ENCODE measurements at regions not wholly inside any gene's neighbourhood (a gene's known extent, or its start where the extent isn't known, plus 50 kb on each side); places are given as distances from the start of the nearest gene placed in this dataset.

DNA sequence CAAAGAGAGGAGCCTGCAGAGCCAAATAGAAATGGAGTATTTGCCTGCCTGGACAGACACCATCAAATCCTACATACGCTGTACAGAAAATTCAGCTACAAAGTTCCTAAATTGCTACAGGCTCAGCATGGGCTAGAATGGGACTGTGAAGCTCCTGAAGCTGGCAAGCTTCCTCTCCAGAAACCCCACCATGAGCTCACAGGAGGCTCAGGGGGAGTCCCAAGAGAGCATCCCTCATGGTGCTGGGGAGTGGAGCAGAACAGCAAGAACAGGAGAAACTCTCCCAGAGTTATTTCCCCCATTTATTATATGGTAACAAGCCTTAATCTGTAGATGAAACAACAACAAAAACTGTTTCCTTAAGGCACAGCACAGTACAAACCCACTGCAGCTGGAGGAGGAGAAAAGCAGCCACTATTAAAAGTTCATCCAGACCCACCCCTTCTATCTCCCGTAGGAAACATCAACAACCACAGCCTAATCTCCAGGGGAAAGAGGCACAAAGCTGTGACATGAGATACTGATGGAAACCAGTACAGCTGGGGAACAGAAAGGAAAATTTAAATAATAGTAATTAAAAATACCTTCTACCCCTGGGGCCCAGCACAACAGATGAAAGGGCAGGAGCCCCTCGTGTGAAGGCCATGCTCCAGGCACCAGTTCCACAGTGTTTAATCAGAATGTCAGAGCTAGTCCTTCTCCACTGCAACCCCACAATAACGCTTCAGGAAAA is 548.5 kb downstream of the MTRR start:
- no peaks in the 10 kb centered on the region for H3K36me3 Mint-ChIP-seq (ENCODE audit: low read depth)
- DNase-seq, result no peak
- H3K4me3 Mint-ChIP-seq, result no peak overlapping the region
- H3K27ac Mint-ChIP-seq, result no peak overlapping the region
- H3K27me3 Mint-ChIP-seq, result no peaks in the 10 kb centered on the region
- no peaks in the 10 kb centered on the region for H3K4me1 Mint-ChIP-seq (ENCODE audit: low read depth)
- peaks cover 2% of the 10 kb centered on the region for H3K9me3 Mint-ChIP-seq

DNA sequence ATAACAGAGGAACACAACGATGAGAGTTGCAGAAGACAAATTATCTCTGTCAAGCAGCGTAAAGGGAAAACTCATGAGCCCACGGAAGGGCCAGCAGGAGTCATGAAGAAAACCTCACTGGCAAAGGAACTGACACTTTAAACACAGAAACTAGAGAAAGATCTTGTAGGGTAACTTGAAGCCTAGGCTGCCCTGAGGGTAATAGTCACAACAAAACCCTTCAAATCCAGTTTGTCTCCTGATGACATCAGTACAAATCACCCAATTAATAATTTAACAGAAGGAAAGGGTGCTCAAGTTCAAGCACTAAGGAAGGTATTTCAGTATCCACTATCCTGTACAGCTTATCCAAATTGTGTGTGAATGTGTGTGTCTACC is 549.1 kb downstream of the MTRR start:
- Mint-ChIP-seq H3K27me3 (no peaks in the 10 kb centered on the region), H3K4me1 (ENCODE audit: low read depth) (no peaks in the 10 kb centered on the region), H3K27ac (no peak overlapping the region), H3K9me3 (peaks cover 2% of the 10 kb centered on the region), H3K36me3 (ENCODE audit: low read depth) (no peaks in the 10 kb centered on the region), H3K4me3 (no peak overlapping the region)
- no peak for DNase-seq

DNA sequence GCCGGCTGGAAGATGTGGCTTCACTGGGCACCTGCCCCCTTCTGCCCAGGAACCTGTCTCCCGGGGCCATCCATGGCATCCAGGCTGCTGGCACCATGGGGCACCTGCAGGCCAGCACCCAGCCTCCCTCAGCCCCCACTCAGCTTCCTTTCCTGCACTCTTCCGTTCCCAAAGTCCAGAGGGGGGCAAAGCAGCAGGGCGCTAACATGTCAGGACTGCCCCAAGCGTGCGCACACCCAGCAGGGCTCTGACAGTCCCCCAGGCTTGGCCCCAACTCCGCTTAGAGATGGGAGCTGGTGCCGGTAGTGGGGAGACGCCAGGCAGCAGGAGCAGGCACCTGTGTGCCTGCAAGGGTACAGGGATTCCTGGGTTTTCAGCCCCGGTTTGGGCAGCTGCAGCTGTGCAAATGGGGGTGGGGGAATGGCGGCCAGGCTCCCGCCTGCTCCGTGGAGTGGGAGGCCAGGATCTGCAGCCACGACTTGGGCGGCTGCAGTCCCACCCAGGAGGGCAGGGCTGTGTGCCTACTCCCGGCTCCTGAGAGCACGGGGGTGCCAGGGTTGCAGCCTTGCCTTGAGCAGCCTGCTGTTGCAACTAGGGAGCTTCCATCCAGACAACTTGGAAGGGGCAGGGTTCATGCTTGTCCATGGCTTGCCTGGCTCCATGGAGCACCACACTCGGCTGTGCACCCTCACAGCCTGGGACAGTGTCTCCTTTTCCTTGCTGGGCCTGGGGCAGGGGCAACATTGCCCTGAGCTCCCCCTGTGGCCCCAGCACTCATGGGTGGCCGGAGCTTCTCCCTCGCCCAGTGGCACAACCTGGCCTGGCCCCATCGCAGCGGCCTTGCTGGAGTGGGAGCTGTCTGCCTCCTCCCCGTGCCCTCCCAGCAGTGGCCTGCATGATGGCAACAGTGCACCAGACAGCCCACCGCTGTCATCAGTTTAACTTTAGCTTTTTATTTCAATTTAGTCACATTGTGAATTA is 561.1 kb downstream of the MTRR start:
- H3K4me3 Mint-ChIP-seq, result no peak overlapping the region

DNA sequence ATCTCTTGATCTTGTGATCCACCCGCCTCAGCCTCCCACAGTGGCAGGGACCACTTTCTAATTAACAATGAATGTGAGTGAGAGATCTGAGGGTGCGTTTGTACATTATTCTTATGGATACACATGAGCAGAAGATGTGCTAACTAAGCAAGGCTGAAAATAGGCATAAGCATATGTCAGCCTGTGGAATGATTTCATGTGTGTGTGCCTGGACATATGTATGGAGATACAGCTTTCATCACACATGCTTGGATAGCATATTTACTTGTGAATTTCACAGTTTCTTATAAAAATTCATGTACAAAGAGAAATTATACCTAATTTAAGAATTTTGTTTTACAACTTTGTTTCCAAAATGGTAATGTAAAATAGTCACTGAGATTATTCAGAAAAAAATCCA is 565.6 kb downstream of the MTRR start:
- no peak for DNase-seq
- H3K36me3 Mint-ChIP-seq (ENCODE audit: low read depth), result no peaks in the 10 kb centered on the region
- H3K4me3 Mint-ChIP-seq, result no peak overlapping the region
- H3K4me1 Mint-ChIP-seq (ENCODE audit: low read depth), result no peaks in the 10 kb centered on the region
- H3K27me3 Mint-ChIP-seq, result no peaks in the 10 kb centered on the region
- no peak overlapping the region for H3K27ac Mint-ChIP-seq
- no peaks in the 10 kb centered on the region for H3K9me3 Mint-ChIP-seq

More for the DNA sequence above, 561.1 kb downstream of the MTRR start:
- H3K9me3 Mint-ChIP-seq, result peaks cover 5% of the 10 kb centered on the region
- H3K27ac Mint-ChIP-seq, result no peak overlapping the region
- H3K36me3 Mint-ChIP-seq (ENCODE audit: low read depth), result no peaks in the 10 kb centered on the region
- no peak for DNase-seq
- H3K4me1 Mint-ChIP-seq (ENCODE audit: low read depth), result no peaks in the 10 kb centered on the region
- H3K27me3 Mint-ChIP-seq, result no peaks in the 10 kb centered on the region

DNA sequence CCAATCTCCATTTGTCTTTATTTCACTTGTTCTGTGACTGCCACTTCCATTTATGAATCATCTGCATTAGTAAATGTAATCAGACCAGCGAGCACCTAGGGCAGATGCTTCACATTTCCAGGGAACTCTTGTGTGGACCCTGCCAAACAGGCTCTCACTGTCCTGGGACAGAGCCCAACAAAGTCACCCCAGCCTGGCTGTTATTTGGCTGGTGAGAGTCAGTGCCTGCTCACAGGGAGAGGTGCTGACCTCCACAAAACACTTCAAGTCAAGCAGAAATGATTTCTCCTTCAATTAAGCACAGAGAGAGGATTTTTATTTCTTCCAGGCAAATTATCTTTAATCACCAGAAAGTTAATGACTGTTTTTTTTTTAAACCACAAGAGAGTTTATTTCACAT is 568.0 kb downstream of the MTRR start:
- no peaks in the 10 kb centered on the region for H3K27me3 Mint-ChIP-seq
- no peaks in the 10 kb centered on the region for H3K36me3 Mint-ChIP-seq (ENCODE audit: low read depth)
- H3K9me3 Mint-ChIP-seq, result no peaks in the 10 kb centered on the region

DNA sequence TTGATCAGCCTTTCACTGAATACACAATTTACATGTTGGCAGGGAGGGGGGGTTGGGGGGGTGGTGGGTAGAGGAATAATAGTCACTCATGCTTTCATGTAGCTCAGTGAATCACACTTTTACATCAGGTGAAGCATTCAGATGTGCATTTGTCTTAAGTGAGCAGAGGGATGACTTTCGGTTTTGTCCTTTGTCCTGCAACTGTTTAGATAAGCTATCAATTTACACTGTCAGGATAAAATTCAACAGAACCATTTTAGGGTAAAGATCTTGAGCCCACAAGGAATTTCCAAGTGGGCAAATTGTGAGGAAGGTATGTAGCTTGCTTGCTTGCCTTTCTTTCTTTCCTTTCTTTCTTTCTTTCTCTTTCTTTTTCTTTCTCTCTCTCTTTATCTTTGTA is 576.2 kb downstream of the MTRR start:
- H3K36me3 Mint-ChIP-seq (ENCODE audit: low read depth), result no peaks in the 10 kb centered on the region
- H3K4me1 Mint-ChIP-seq (ENCODE audit: low read depth), result no peaks in the 10 kb centered on the region
- DNase-seq, result no peak
- H3K9me3 Mint-ChIP-seq, result no peaks in the 10 kb centered on the region
- no peaks in the 10 kb centered on the region for H3K27me3 Mint-ChIP-seq
- no peak overlapping the region for H3K4me3 Mint-ChIP-seq
- no peak overlapping the region for H3K27ac Mint-ChIP-seq

More for the DNA sequence above, 568.0 kb downstream of the MTRR start:
- Mint-ChIP-seq H3K27ac (no peak overlapping the region), H3K4me1 (ENCODE audit: low read depth) (no peaks in the 10 kb centered on the region), H3K4me3 (no peak overlapping the region)
- no peak for DNase-seq

DNA sequence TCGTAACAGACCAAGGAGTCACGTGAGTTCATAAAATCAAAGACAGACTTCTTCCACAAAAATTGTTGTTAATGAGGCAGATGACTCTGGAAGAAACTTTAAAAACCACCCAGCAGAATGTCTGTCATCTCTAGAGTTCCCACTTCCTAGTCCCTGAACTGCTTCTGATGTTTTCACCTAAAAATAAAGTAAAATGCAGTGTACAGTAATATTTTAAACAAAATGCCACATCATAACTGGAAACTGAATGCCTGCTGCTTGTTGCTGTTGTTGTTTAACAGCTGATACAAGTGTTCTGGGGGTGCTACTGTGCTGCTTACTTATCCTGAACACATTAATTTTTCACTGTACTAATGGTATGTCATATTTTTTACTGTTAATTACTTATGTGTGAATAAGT is 577.2 kb downstream of the MTRR start:
- no peaks in the 10 kb centered on the region for H3K4me1 Mint-ChIP-seq (ENCODE audit: low read depth)
- no peak overlapping the region for H3K4me3 Mint-ChIP-seq
- DNase-seq, result no peak
- H3K36me3 Mint-ChIP-seq (ENCODE audit: low read depth), result no peaks in the 10 kb centered on the region
- no peaks in the 10 kb centered on the region for H3K9me3 Mint-ChIP-seq
- no peak overlapping the region for H3K27ac Mint-ChIP-seq
- no peaks in the 10 kb centered on the region for H3K27me3 Mint-ChIP-seq

DNA sequence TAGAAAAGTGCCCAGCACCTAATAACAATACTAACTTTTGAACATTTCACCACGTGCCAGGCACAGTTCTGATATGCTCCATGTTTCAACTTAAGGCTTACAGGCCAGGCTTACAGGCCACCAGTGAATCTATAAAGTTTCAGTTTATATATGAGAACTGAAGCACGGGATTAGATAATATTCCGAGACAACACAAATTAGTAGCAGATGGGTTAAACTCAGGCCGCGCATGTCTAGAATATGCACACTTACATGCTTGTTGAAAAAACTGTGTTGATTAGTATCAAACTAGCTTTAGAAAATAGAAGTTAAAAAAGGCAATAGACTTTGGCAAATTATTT is 587.9 kb downstream of the MTRR start:
- Mint-ChIP-seq H3K27ac (peak overlapping the region; percentile 83), H3K27me3 (no peaks in the 10 kb centered on the region), H3K9me3 (peaks cover 12% of the 10 kb centered on the region), H3K4me1 (ENCODE audit: low read depth) (peaks cover 17% of the 10 kb centered on the region), H3K4me3 (peak overlapping the region; percentile 82), H3K36me3 (ENCODE audit: low read depth) (peaks cover 19% of the 10 kb centered on the region)
- no peak for DNase-seq

DNA sequence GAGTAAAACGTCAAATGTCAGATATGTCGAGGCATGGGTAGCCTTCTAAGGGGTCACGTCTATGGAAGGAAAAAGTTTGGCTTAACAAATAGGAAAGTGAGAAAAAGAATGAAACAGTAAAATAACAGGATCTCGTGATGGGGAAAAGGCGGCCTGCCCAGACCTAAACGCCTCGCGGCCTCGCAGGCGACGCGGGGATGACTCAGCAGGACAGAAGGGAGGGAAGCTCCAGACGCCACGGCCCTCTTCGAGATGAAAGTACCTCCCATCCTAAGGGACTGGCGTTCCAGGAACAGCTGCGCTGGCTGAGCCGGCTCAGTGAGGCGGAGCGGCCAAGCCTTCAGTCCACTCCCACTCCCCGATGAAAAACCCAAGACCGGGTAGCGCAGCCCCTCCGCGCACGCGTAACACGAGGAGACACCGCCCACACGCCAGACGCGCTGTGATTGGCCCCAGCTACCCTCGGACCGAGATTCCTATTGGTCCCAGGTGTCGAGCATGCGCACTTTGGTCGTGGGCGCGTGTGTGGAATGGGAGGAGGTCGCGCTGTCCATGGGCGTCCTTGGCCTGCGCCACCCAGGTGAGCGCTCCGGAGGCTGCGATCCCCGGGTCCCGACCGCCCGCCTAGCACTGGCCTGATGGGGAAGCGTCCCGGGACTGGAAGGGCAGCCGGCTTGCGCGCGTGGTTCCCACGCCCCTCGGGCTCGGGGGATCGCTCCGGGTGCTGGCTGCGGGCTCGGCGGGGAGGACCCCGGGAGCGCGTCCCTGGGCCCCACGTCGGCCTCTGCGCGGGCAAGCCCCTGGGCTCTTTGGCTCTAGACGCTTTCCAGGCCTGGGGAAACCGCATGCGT is 588.5 kb downstream of the MTRR start:
- Mint-ChIP-seq H3K27ac (peak overlapping the region; percentile 83), H3K27me3 (no peaks in the 10 kb centered on the region), H3K4me1 (ENCODE audit: low read depth) (peaks cover 17% of the 10 kb centered on the region), H3K9me3 (peaks cover 12% of the 10 kb centered on the region), H3K36me3 (ENCODE audit: low read depth) (peaks cover 22% of the 10 kb centered on the region), H3K4me3 (peak overlapping the region; percentile 82)
- DNase-seq, result peak; percentile 87

DNA sequence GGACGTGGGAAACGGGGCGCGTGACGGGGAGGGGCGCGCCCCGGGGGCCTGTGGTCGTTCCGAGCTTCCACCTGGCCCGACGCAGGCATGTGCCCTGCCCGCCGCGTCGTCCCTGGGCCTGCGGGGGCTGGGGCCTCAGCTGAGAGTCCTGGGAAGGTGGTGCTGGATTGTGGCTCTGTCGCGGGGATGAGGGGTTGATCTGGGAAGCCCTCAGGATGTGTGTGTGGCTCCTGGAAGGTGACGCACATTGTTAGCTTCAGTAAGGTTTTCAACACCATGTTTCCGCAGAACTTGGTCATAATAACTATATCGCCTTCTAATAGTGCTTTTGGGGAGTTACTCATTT is 589.1 kb downstream of the MTRR start:
- Mint-ChIP-seq H3K4me1 (ENCODE audit: low read depth) (peaks cover 17% of the 10 kb centered on the region), H3K9me3 (peaks cover 12% of the 10 kb centered on the region), H3K27me3 (no peaks in the 10 kb centered on the region), H3K4me3 (peak overlapping the region; percentile 82), H3K36me3 (ENCODE audit: low read depth) (peaks cover 22% of the 10 kb centered on the region), H3K27ac (peak overlapping the region; percentile 84)
- DNase-seq, result no peak

DNA sequence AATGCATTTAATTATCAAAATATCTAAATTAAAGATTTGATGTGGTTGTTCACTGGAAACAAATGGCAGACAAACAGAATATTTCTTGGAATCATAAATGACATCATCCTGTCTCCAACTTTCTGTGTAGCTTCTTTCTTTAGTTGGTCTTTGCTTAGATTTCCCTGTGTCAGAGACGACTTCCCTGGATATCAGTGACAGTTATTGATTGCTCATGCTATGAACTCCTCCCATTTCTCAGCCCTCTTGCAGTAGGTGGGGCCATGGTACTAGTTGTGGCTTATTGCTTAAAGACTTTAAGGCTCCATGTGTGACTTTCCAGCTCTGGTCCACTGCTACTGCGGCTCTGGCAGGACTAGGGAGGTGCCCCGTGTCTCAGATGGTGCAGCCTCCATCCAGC is 592.6 kb downstream of the MTRR start:
- H3K27me3 Mint-ChIP-seq, result no peaks in the 10 kb centered on the region
- H3K4me3 Mint-ChIP-seq, result no peak overlapping the region
- H3K36me3 Mint-ChIP-seq (ENCODE audit: low read depth), result peaks cover 22% of the 10 kb centered on the region

DNA sequence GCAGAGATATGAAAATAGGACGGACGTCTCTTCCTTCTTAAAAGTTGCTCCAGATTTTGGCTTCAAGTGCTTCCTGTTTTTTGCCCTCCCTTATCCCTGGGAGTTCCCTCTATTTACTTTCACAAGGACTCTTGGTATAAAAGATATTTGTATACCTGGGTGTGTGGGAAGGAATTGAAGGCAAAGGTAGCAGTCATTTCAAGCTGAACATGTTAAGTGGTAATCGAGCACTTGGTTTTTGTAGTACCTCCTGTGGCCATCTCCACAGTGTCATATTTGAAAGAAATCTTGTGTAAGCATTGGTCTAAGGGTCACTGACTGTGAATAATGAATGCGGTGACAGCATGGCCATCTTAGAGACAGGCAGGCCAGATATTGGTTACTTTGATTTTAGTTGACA is 593.6 kb downstream of the MTRR start:
- Mint-ChIP-seq H3K27me3 (no peaks in the 10 kb centered on the region), H3K4me1 (ENCODE audit: low read depth) (peaks cover 4% of the 10 kb centered on the region), H3K4me3 (no peak overlapping the region), H3K36me3 (ENCODE audit: low read depth) (peaks cover 20% of the 10 kb centered on the region), H3K27ac (no peak overlapping the region), H3K9me3 (no peaks in the 10 kb centered on the region)
- DNase-seq, result no peak

More for the DNA sequence above, 592.6 kb downstream of the MTRR start:
- H3K9me3 Mint-ChIP-seq, result peaks cover 7% of the 10 kb centered on the region
- peaks cover 13% of the 10 kb centered on the region for H3K4me1 Mint-ChIP-seq (ENCODE audit: low read depth)
- H3K27ac Mint-ChIP-seq, result no peak overlapping the region
- DNase-seq, result no peak

DNA sequence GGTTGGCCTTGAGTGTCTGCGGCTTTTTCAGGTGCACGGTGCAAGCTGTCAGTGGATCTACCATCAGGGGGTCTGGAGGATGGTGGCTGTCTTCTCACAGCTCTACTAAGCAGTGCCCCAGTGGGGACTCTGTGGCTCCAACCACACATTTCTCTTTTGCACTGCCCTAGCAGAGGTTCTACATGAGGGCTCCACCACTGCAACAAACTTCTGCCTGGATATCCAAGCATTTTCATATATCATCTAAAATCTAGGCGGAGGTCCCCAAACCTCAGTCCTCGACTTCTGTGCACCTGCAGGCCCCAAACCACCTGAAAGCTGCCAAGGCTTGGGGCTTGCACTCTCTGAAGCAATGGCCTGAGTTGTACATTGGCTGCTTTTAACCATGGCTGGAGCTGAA is 601.5 kb downstream of the MTRR start:
- Mint-ChIP-seq H3K4me1 (ENCODE audit: low read depth) (no peaks in the 10 kb centered on the region), H3K27me3 (no peaks in the 10 kb centered on the region), H3K27ac (no peak overlapping the region), H3K9me3 (peaks cover 11% of the 10 kb centered on the region), H3K4me3 (no peak overlapping the region), H3K36me3 (ENCODE audit: low read depth) (no peaks in the 10 kb centered on the region)
- DNase-seq, result no peak

DNA sequence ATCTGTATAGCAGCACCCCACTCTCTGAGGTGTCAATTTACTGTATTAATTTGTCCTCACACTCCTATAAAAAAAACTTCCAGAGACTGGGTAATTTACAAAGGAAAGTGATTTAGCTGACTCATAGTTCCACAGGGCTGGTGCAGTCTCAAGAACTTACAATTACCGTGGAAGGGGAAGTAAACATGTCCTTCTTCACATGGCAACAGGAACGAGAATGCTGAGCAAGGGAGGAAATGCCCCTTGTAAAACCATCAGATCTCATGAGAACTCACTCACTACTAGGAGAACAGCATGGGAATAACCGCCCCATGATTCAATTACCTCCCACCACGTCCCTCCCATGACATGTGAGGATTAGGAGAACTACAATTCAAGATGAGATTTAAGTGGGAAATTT is 602.6 kb downstream of the MTRR start:
- DNase-seq, result no peak
- no peaks in the 10 kb centered on the region for H3K36me3 Mint-ChIP-seq (ENCODE audit: low read depth)
- H3K4me3 Mint-ChIP-seq, result no peak overlapping the region
- peaks cover 11% of the 10 kb centered on the region for H3K9me3 Mint-ChIP-seq
- no peaks in the 10 kb centered on the region for H3K27me3 Mint-ChIP-seq
- no peak overlapping the region for H3K27ac Mint-ChIP-seq
- no peaks in the 10 kb centered on the region for H3K4me1 Mint-ChIP-seq (ENCODE audit: low read depth)
